ENCODE measurements at regions not wholly inside any gene's neighbourhood (a gene's known extent, or its start where the extent isn't known, plus 50 kb on each side); places are given as distances from the start of the nearest gene placed in this dataset.

GRCh38 chr2:144004742-144005141 lies 515.2 kb downstream of the ZEB2 start:
- TF ChIP-seq POLR2A (IDR thresholded peaks at IDR 0.05; ENCODE audit: low read depth, low read length): no peak
- no peak for TF ChIP-seq POLR2AphosphoS5 (IDR thresholded peaks at IDR 0.05; ENCODE audit: low read depth, low read length)
